GM19035 (cell line): ENCODE measurements at regions not wholly inside any gene's neighbourhood (a gene's known extent, or its start where the extent isn't known, plus 50 kb on each side); places are given as distances from the start of the nearest gene placed in this dataset.
"Not testable (repeated sequence)": the region's sequence is repeated elsewhere in the genome, so short reads cannot be mapped to it uniquely, and the experiment has no call there.

Experiments
- ATAC-seq: cut with Tn5 transposase; IDR thresholded peaks from one replicate; pipeline ENCODE4 v1.9.1; 2021; ENCODE audit not compliant: unreplicated experiment

- no peak for ATAC-seq
Measured at GRCh38 chr18:4797002-4797685, 342.0 kb upstream of the DLGAP1 start.

GRCh38 chr18:4789506-4789905, 334.4 kb upstream of the DLGAP1 start:
- no peak for ATAC-seq

GRCh38 chr18:4781873-4782272, 326.8 kb upstream of the DLGAP1 start:
- ATAC-seq = no peak

- ATAC-seq = no peak
Measured at GRCh38 chr18:4765401-4765800, 310.3 kb upstream of the DLGAP1 start.

GRCh38 chr18:4762330-4762729, 307.2 kb upstream of the DLGAP1 start:
- no peak for ATAC-seq

- no peak for ATAC-seq
Measured at GRCh38 chr18:4758980-4759379, 303.9 kb upstream of the DLGAP1 start.

GRCh38 chr18:4755848-4756247, 300.7 kb upstream of the DLGAP1 start:
- ATAC-seq = no peak

- ATAC-seq = not testable (repeated sequence)
Measured at GRCh38 chr18:4753151-4753550, 298.0 kb upstream of the DLGAP1 start.

GRCh38 chr18:4751523-4751922, 296.4 kb upstream of the DLGAP1 start:
- ATAC-seq = no peak

- ATAC-seq = no peak
Measured at GRCh38 chr18:4750393-4751346, 295.6 kb upstream of the DLGAP1 start.

GRCh38 chr18:4748975-4749374, 293.9 kb upstream of the DLGAP1 start:
- no peak for ATAC-seq

- ATAC-seq = no peak
Measured at GRCh38 chr18:4734903-4735302, 279.8 kb upstream of the DLGAP1 start.

GRCh38 chr18:4734021-4734420, 278.9 kb upstream of the DLGAP1 start:
- ATAC-seq = no peak

- no peak for ATAC-seq
Measured at GRCh38 chr18:4721545-4721944, 266.4 kb upstream of the DLGAP1 start.

GRCh38 chr18:4720518-4720917, 265.4 kb upstream of the DLGAP1 start:
- ATAC-seq = no peak

GRCh38 chr18:4705894-4706293, 250.8 kb upstream of the DLGAP1 start:
- ATAC-seq = no peak

- ATAC-seq = no peak
Measured at GRCh38 chr18:4704781-4705180, 249.7 kb upstream of the DLGAP1 start.

GRCh38 chr18:4691836-4692235, 236.7 kb upstream of the DLGAP1 start:
- no peak for ATAC-seq

- ATAC-seq = not testable (repeated sequence)
Measured at GRCh38 chr18:4678685-4679084, 223.6 kb upstream of the DLGAP1 start.

- no peak for ATAC-seq
Measured at GRCh38 chr18:4677006-4677405, 221.9 kb upstream of the DLGAP1 start.

GRCh38 chr18:4672162-4672561, 217.1 kb upstream of the DLGAP1 start:
- no peak for ATAC-seq

GRCh38 chr18:4658804-4659203, 203.7 kb upstream of the DLGAP1 start:
- no peak for ATAC-seq
